Kidney glomerular epithelial cell (primary cell): ENCODE measurements at regions not wholly inside any gene's neighbourhood (a gene's known extent, or its start where the extent isn't known, plus 50 kb on each side); places are given as distances from the start of the nearest gene placed in this dataset.
"Not testable (repeated sequence)": the region's sequence is repeated elsewhere in the genome, so short reads cannot be mapped to it uniquely, and the experiment has no call there.

ENCODE experiments used
- DNase-seq: peaks from one replicate; lab custom pipeline; 2025; lab: John Stamatoyannopoulos, UW

DNA sequence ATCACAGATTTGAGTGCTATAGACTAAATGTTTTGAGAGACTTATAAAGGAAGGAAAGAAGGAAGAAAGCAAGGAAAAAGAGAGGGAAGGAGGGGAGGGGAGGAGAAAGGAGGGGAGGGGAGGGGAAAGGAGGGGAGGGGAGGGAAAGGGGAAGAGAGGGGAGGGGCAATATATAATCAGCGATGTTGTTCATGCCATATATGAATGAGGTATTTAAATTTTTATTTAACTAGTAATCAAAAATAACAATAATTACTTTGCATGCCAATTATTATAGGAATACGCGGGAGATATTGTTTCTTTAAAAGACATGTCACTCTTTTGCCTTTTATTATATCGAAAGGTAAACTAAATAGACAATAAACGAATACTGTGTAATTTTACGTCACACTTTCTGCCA lies 1029.7 kb downstream of the FAT4 start:
- no peak for DNase-seq

DNA sequence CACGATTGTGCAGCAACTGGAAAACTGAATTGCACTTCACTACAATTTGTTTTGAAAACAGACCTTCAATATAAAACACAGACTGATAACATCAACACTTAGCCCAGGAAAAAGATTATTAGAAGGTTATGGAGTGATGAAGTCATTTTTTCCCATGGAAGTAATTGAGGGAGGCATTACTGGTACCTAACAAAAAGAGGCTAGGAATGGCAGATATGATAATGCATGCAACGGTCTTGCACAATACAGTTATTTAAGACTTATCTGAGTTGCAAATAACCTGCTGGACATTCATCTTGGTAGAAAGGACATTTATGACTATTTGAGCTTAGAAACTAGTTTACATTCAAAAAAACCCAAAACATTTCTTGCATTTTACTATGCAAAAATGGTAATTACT lies 1031.9 kb downstream of the FAT4 start:
- no peak for DNase-seq

DNA sequence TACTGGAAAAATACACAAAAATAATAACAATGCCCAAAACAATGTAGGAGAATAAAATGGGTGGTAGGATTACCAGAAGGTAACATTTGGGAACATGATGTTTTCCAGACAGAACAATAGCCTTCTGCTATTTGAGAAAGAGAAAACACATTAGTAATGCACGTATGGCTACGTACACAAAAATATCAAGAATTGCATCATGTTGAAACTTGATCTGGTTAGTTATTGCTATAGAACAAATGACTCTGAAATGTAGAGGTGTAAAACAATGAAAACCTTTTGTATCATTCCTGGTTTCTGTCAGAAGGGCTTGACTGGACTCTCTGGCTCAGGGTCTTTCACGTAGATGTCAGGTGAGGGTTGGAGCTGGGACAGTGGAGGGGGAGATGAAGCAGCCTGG lies 1040.0 kb downstream of the FAT4 start:
- DNase-seq, result no peak

DNA sequence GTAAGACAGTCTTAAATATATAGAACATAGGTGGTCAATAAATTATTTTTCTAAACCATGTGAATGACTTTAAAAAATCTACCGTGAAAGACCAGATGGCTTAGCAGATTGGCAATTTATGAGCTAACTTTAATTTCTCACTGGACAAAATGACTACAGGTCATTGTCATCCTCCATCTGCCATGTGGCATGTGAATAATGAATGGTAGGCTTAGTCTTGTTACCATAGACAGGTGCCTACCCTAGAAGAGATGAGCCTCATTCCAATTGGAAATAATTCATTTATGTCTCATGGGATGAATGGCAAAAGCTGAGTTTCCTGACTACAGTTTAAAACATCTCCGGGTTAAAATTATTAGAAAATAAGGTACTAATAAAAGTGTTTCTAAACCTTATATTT lies 1043.3 kb downstream of the FAT4 start:
- DNase-seq, result no peak

DNA sequence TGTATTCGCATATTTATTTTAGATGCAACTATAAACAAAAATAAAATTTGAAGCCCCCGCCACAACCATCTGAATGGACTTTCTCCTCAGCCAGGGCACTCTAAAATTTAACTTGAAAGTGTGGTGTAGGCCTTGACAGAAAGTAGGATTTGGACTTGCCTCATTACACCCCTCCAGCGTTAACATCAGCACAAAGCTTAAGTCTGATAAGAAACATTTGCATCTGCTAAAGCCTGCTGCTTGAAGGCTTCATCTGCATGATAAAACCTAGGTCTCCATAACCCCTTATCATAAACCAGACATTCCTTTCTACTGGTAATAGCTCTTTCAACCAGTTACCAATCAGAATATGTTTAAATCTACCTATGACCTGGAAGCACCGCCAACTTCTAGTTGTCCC lies 1046.5 kb downstream of the FAT4 start:
- DNase-seq, result no peak

DNA sequence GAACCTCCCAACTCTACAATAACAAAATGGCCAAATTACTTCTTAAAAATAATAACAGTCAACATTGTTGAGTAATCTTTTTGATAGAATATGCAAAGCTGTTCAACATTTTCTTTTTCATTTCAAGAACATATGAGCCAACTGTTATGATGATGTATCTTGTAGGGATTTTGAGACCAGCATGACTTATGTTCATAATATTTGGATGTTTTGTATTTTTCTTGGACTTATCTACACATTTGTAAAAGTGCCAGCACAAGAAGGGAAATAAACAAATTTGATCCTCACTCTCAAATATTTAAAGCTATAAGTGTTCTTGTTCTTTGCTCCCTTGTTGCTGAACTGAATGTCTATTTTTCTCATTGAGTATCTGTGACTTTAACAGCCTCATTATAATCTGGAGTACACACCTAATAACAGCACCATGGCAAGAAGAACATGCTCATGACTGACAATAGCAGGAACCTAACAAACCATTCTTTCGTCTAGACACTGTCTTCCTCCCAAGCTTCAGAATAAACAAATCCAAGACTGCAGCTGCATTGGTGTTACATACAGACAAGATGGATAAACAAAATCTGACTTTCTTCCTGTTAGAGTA lies 1049.7 kb downstream of the FAT4 start:
- no peak for DNase-seq

DNA sequence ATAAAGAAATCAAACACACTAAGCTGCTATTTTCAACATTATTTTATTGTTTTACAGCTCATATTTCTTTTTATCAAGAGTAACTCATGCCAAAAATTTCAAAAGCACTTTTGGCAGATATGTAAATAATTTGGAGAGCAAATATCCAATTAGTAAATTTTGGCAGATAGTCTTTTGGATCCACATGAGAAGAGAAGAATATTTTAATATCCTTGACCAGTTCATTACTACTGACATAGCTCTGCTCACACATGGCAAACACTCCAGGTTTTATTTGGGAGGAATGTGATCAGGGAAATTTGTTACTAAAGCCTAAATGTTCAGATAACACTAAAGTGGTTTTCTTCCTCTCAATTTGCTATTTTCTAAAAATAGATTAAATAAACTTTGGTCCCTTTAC lies 1054.3 kb downstream of the FAT4 start:
- DNase-seq, result no peak

DNA sequence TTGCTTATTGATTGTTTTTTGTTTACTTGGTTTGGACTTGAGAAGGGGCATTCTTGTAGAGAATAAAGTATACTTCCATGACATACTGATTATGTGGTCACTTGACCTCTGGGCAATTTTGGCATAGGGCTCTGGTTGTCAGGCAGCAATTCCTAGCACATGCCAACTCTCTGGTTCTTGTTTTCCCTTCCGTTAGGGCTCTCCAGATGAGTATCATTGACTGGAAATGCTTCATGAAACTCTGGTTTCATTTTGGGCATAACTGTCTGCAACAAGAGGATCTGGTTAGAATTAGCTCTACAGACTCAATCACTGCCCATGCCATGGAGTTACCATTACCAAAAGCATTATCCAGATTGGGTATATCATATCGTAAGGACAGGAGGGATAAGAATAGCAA lies 1057.9 kb downstream of the FAT4 start:
- DNase-seq, result no peak

DNA sequence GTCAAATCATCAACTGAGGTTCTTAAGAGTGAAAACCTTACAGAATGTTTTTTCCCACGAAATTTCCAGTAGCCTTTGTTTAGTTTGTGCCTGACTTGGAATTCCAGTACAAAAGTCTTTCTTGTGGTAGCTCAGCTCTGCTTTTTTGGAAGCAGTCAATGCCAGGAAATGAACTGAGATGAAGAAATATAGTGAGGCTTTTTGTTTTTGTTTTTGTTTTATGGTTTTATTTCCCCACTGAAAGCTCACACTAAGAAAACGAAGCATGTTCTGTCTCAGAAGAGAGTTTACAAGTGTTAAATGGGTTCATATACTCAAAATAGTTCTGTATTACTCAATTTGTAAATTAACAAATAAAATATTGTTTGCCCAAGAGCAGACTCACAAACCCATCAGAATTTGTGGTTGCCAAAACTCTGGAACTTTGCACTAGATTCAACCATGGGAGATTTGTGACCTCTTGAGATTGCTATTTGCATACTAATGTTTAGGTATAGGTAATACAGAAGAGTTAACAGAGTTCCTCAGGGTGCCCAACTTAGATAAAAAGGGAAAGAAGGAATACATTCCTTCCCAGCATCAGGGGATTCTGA lies 1060.8 kb downstream of the FAT4 start:
- no peak for DNase-seq

DNA sequence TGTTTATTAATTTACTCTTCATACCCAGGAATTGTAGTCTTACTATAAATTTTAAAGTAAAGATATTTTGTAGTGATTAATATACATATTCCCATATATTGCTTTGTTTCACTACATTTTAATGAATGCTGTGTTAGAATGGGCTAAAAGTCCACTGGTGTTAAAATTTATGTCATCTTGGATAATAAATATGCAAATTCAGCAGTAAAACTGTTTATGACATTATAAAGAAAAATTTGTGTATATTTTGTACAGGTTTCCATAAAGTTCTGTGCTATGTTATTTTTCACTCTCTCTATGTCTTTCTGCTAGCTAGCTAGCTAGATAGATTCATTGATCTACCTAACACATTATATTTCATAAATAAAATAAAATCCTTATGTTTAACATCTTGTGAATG lies 1071.2 kb downstream of the FAT4 start:
- DNase-seq, result no peak

DNA sequence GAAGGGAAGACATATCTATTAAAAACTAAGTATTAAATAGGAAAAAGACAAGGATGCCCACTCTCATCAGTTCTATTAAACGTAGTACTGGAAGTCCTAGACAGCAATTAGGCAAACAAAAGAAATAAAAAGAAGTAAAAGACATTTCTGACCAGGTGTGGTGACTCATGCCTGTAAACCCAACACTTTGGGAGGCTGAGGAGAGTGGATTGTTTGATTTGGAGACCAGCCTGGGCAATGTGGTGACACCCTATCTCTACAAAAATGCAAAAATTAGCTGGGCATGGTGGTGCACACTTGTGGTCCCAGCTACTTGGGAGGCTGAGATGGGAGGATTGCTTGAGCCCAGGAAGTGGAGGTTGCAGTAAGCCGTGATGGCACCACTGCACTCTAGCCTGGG lies 1071.8 kb downstream of the FAT4 start:
- DNase-seq, result no peak

DNA sequence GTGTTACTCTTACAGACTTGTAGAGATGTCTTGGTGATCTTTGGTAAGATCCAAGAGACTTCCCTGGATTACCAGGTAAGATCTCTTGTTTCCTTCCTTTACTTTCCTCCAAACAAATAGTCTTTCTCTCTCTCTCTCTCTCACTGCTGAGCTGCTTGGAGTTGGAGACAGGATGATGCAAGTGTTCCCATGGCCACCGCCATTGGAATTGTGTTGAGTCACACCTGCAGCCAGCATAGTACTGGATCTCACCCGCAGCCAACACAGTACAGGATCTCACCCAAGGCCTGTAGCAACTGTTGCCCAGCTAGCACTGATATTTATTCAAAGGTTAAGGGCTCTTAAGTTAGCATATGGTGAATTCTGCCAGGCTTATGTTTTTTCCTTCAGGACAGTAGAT lies 1080.9 kb downstream of the FAT4 start:
- DNase-seq, result no peak

DNA sequence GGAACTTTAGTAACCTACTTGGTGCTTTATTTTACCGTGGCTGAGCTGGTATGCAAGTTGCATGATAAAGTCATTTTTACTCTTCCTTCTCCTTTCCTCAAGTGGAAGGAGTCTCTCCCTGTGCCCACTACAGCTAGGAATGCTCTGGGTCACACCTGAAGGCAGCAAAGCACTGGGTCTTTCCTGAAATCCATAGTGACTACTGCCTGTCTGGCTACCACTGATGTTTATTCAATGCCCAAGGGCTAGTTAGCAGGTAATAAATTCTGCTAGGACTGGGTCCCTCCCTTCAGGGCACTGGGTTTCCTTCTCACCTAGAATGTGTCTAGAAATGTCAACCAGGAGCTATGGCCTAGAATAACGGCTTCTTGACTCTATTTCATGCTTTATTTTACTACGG lies 1081.4 kb downstream of the FAT4 start:
- DNase-seq, result no peak

DNA sequence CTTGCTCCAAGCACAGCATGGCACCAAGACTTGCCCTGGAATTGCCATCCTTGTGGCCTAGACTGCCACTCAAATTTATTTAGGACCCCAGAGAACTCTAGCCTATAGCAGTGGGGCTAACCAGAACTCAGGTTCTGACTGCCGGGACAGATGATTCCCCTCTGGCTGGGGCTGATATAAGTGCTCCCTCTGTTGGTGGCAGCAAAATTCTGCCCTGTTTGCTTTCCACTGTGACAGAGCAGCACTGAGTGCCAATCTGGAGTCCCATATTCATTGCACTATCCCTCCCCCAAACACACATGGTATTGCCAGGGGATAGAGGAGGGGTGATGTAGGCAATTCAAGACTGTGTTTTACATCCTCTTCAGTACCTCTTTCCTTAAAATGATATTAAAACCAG lies 1081.9 kb downstream of the FAT4 start:
- no peak for DNase-seq

DNA sequence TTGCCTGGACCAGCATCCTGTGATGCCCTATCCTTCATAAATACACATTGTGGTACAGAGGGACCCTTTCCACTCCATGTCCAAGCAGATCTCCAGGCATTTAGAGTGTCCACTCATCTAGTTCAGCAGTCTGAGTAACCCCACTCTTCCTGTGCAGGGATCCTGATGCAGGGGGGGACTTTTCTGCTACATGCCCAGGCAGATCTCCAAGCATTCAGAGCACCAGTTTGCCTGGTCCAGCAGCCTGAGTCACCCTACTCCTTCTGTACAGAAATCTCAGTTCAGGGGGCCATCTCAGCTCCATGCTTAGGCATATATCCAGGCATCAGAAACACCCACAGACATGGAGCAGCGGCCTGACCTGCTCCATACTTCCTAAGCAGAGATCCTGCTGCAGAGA lies 1089.8 kb downstream of the FAT4 start:
- DNase-seq, result no peak

DNA sequence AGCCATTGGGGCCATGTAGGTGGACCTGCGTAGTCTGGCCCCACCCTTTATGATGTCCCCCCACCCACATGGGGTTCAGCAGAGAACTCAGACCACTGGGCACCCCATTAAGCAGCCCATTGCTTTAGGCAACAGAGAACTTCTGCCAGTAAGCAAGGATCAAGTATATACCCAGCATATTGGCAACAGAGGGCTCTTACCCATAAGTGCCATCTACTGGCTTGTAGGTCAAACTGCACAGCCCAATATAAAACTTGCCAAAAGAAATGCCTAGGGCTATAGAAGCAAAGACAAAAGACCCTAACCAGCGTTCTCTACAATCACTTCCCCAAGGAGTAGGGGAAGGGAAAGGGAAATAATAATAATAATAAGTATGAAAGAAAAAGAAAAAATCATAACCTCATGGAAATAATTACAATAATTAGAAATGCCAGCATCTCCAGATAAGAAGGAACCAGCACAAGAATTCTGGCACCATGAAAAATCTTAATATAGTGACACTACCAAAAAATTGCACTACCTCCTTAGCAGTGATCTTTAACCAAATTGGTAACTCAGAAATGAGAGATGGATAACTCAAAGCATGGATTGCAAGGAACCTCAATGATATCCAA lies 1090.7 kb downstream of the FAT4 start:
- no peak for DNase-seq

DNA sequence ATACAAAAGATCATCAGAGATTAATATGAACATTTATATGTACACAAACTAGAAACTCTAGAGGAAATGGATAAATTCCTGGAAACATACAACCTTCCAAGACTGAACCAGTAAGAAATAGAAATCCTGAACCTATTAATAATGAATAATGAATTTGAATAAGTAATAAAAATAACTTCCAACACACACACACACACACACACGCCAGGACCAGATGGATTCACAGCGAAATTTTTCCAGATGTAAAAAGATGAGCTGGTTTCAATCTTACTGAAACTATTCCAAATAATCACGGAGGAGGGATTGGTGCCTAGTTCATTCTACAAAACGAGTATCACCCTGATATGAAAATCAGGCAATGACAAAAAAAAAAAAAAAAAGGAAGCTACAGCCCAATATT lies 1095.0 kb downstream of the FAT4 start:
- DNase-seq, result no peak

DNA sequence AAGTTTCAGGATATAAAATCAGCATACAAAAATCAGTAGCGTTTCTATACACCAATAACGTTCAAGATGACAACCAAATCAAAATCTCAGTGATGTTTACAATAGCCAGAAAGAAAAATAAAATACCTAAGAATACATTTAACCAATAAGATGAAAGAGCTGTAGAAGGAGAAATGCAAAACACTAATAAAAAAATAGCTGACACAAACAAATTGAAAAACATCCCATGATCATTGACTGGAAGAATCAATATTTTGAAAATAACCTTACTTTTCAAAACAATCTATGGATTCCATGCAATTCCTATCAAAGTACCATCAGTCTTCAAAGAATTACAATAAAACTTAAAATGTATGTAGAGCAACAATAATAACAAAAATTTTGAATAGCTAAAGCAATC lies 1096.3 kb downstream of the FAT4 start:
- DNase-seq, result no peak

DNA sequence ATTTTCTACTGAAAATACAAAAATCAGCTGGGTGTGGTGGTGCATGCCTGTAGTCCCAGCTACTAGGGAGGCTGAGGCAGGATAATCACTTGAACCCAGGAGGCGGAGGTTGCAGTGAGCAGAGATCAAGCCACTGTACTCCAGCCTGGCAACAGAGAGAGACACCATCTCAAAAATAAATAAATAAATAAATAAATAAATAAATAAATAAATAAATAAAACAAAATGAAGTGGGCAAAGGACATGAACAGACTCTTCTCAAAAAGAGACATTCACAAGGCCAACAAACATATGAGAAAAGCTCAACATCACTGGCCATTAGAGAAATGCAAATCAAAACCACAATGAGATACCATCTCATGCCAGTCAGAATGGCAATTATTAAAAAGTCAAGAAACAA lies 1097.6 kb downstream of the FAT4 start:
- not testable (repeated sequence) for DNase-seq

DNA sequence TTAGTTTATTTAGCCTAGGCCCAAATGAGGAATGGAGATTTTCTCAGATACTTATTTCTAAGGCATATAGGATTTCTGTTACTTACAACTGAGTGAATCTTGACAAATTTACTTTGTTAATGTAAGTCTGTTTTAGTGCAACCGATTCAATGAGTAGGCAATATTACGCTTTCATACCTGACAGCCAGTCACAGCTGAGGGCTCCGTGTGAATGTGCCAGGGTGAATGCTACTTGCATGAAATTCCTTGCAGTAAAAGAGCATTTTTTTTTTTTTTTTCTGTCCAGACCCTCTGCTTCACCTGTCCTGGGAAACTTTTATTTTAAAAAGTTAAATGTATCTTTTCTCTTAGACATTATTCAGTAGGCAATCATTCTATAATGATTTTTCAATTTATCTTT lies 1100.0 kb downstream of the FAT4 start:
- DNase-seq, result no peak

DNA sequence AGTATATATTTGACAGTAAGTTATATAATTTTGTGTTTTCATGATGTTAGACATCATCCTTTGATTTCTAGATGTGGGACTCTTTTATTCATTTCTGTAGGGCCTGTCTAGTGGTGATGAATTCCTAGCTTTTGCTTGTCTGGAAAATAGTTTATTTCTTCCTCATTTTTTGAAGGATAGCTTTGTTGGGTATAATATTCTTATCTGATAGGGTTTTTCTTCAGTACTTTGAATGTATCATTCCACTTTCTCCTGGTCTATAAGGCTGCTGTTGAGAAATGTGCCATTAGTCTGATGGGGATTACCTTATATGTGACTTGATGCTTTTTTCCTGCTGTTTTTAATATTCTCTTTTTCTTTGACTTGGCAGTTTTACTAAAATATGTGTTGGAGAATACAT lies 1104.5 kb downstream of the FAT4 start:
- DNase-seq, result no peak

DNA sequence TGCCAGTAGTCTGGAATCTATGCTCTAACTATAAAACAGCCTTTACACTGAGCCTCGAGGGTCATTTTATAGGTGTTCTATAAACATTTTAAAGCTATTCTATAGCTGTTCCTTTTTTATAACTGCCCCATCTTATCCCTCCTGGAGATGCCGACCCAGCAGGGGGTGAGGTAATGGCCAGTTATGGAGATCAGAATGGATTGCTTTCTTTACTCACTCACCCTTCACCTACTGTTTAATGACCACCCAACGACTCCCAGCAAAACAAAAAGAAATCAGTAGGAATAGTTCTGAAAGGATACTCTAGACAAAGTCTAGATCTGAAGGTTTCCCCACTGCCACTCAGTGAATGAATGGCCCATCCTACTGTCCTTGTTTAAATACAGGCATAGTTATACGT lies 1113.1 kb downstream of the FAT4 start:
- DNase-seq, result no peak

DNA sequence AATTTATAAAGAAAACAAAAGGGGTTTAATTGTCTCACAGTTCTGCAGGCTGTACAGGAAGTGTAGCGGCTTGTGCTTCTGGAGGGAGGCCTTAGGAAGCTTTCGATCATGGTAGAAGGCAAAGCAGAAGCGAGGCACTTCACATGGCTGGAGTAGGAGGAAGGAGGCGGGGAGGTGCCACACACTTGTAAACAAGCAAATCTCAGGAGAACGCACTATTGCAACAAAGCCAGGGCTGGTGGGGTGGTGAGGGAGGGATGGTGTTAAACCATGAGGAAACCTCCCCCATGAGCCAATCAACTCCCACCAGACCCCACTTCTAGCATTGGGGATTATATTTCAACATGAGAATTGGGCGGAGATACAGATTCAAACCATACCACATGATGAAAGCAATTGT lies 1116.3 kb downstream of the FAT4 start:
- no peak for DNase-seq

DNA sequence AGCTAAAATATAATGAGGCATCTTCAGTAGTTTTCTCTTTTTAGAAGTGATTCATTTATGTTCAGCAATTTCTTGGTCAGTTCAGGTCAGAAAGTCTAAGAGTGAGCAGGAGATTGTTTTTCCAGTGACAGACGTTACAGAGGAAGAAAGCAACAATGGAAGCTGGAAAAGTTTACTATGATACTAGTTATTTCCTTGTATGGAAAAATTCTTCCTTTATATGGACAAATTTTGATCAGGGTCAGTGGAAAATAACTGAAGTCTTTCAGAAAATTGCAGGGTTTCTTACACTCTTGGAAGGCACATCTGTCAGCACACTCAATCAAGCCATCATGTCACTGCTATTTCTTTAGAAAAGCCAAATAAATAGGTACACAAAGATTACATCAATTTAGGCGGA lies 1120.7 kb downstream of the FAT4 start:
- DNase-seq, result no peak
